ENCODE measurements at regions not wholly inside any gene's neighbourhood (a gene's known extent, or its start where the extent isn't known, plus 50 kb on each side); places are given as distances from the start of the nearest gene placed in this dataset.

DNA sequence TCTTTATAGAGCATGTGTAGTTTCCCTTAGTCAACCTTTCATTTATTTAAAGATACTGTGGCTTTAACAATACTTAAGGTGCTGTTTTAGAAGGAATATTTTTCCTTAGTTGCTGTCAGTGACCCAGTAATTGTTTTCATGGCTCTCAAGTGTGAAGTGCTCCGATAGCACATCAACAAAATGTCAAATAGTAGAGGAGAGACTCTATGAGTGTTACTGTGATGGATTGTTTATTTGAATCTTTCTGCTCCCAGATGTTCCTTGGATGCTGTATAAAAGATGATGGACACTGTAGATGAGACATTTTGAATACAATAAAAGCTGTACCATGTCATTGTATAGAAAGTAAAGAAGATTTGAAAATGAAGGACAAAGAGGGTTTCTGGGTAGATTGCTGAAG lies 1185.7 kb upstream of the C9orf72 start:
- H3K4me3 ChIP-seq = no peak overlapping the region
- no peaks in the 10 kb centered on the region for H3K36me3 ChIP-seq
- no peak for DNase-seq
- no peak for ATAC-seq
- H3K27ac ChIP-seq = no peak overlapping the region
- TF ChIP-seq, protein P1, sequence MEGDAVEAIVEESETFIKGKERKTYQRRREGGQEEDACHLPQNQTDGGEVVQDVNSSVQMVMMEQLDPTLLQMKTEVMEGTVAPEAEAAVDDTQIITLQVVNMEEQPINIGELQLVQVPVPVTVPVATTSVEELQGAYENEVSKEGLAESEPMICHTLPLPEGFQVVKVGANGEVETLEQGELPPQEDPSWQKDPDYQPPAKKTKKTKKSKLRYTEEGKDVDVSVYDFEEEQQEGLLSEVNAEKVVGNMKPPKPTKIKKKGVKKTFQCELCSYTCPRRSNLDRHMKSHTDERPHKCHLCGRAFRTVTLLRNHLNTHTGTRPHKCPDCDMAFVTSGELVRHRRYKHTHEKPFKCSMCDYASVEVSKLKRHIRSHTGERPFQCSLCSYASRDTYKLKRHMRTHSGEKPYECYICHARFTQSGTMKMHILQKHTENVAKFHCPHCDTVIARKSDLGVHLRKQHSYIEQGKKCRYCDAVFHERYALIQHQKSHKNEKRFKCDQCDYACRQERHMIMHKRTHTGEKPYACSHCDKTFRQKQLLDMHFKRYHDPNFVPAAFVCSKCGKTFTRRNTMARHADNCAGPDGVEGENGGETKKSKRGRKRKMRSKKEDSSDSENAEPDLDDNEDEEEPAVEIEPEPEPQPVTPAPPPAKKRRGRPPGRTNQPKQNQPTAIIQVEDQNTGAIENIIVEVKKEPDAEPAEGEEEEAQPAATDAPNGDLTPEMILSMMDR (IDR thresholded peaks at IDR 0.05) = no peak
- no peaks in the 10 kb centered on the region for H3K4me1 ChIP-seq
- intact Hi-C loops (cut with DNase I) = no loop called here
- H3K27me3 ChIP-seq (ENCODE audit: low read depth) = no peaks in the 10 kb centered on the region
- H3K9me3 ChIP-seq = no peaks in the 10 kb centered on the region

DNA sequence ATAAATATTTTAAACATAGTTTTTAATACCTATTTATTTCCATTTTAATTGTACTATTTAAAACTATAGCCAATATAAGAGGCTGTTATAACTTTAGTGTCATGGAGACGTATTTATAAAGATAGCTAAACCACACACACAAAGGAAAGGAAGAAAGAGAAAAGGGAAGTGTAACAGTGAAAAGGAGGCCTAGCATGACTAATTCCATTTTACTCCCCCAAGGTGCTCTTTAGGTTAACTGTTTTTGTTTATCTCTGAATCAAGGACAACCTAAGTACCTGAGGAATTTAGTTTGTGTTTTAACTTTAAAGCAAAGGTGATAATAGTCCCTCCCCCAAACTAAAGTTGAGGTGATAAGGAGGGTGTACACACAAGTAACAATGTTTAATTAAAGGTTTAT lies 1188.9 kb upstream of the C9orf72 start:
- no peaks in the 10 kb centered on the region for H3K36me3 ChIP-seq
- H3K27ac ChIP-seq = no peak overlapping the region
- no peaks in the 10 kb centered on the region for H3K9me3 ChIP-seq
- H3K4me3 ChIP-seq = no peak overlapping the region
- ATAC-seq (no peak), DNase-seq (no peak)
- no peaks in the 10 kb centered on the region for H3K27me3 ChIP-seq (ENCODE audit: low read depth)
- H3K4me1 ChIP-seq = no peaks in the 10 kb centered on the region
- intact Hi-C loops (cut with DNase I) = no loop called here
- TF ChIP-seq, protein P1 (IDR thresholded peaks at IDR 0.05) = no peak

DNA sequence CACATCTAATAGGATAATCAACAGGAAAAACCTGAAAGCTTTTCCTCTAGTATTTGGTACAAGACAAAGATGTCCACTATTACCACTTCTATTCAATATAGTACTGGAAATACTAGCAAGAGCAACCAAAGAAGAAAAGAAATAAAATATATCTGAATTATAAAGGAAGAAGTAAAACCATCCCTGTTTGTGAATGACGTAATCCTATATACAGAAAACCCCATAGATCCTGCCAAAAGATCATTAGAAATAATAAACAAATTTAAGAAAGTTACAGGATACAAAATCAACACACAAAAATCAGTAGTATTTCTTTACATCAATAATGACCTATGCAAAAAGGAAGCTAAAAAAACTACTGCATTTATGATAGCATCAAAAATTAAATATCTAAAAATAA lies 1191.3 kb upstream of the C9orf72 start:
- H3K36me3 ChIP-seq = no peaks in the 10 kb centered on the region
- TF ChIP-seq, protein P1 (IDR thresholded peaks at IDR 0.05) = no peak
- H3K27ac ChIP-seq = no peak overlapping the region
- no peaks in the 10 kb centered on the region for H3K9me3 ChIP-seq
- intact Hi-C loops (cut with DNase I) = no loop called here
- ATAC-seq (no peak), DNase-seq (no peak)
- no peaks in the 10 kb centered on the region for H3K27me3 ChIP-seq (ENCODE audit: low read depth)
- no peaks in the 10 kb centered on the region for H3K4me1 ChIP-seq
- no peak overlapping the region for H3K4me3 ChIP-seq

DNA sequence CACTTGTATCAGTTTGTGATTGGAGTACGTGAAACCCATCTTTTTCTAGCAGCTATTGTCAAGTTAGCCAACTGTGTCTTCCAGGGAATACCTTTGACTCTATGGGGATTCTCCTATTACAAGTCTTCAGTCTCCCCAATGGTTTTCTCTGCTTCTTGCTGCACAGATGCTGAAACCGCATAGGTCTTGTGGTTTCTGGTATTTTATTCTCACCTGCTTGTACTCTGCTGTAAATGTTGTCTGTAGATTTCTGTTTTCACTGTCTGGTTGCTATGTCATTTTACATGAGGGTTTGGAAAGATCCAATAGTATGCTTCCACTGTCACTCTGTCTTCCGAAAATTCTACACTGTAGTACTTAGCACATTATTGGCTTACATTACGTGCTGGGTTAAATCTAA lies 1196.9 kb upstream of the C9orf72 start:
- no peaks in the 10 kb centered on the region for H3K4me1 ChIP-seq
- no peaks in the 10 kb centered on the region for H3K36me3 ChIP-seq
- ATAC-seq = no peak
- H3K4me3 ChIP-seq = no peak overlapping the region
- intact Hi-C loops (cut with DNase I) = no loop called here
- no peak overlapping the region for H3K27ac ChIP-seq
- TF ChIP-seq, protein P1 (IDR thresholded peaks at IDR 0.05) = no peak
- H3K9me3 ChIP-seq = no peaks in the 10 kb centered on the region
- no peak for DNase-seq
- H3K27me3 ChIP-seq (ENCODE audit: low read depth) = no peaks in the 10 kb centered on the region

DNA sequence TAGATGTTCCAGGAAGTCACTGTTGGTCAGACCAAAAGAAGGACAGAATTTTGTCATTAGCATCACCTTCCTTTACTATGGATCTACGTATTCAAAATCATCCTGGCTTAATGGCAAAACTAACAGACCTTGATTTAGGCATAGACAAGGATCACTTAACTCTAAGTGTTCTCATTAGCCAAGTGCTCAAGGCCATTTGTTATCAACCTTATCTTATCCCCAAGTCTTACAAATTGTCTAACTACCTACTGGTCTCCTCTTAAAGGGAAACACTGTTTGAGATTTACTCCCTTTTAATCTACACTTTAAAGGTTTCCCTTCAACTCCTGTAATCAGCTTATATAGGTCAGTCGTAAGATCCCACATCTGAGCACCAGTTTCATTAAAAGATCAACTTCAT lies 1197.5 kb upstream of the C9orf72 start:
- Histone ChIP-seq H3K4me1 (no peaks in the 10 kb centered on the region), H3K36me3 (no peaks in the 10 kb centered on the region), H3K27ac (no peak overlapping the region), H3K27me3 (ENCODE audit: low read depth) (no peaks in the 10 kb centered on the region), H3K9me3 (no peaks in the 10 kb centered on the region), H3K4me3 (no peak overlapping the region)
- DNase-seq (no peak), ATAC-seq (no peak)
- TF ChIP-seq, protein P1 (IDR thresholded peaks at IDR 0.05) = no peak
- intact Hi-C loops (cut with DNase I) = no loop called here
